OCI-LY1 (cell line): ENCODE measurements at regions not wholly inside any gene's neighbourhood (a gene's known extent, or its start where the extent isn't known, plus 50 kb on each side); places are given as distances from the start of the nearest gene placed in this dataset.

ENCODE experiments used
- CTCF ChIP-seq: fragments of 200-600 bp; sonication (generic), shearing (Covaris generic); IDR thresholded peaks from 2 replicates; pipeline ENCODE4 v1.5.1; 2017; ENCODE audit warnings: mild to moderate bottlenecking, antibody characterized with exemption, low read length, moderate library complexity, mixed read lengths
- EZH2 ChIP-seq: fragments of 200-600 bp; sonication (generic), shearing (Covaris generic); IDR thresholded peaks from 2 replicates; pipeline ENCODE4 v1.8.0; 2017; ENCODE audit warnings: borderline replicate concordance, mixed run types, mild to moderate bottlenecking, antibody characterized with exemption, low read length, moderate library complexity, mixed read lengths

- no peak for TF ChIP-seq CTCF
- no peak for TF ChIP-seq EZH2
These were observed 697.3 kb downstream of the NR2F2 start for GRCh38 chr15:97027772-97028171.
